Activated CD8-positive, alpha-beta T cell treated with anti-CD3 and anti-CD28 coated beads, Interleukin-2, amount 10 ng/mL, durations not matched to agents 7 days and 5 days (primary cell): ENCODE measurements at regions not wholly inside any gene's neighbourhood (a gene's known extent, or its start where the extent isn't known, plus 50 kb on each side); places are given as distances from the start of the nearest gene placed in this dataset.
"Not testable (repeated sequence)": the region's sequence is repeated elsewhere in the genome, so short reads cannot be mapped to it uniquely, and the experiment has no call there.

ENCODE experiments used
- ATAC-seq: fragments of 150-1000 bp; cut with Tn5 transposase; one replicate; pipeline ENCODE4 v1.10.0; 2021; ENCODE audit warnings: moderate library complexity
- CTCF ChIA-PET: fragments of 350-600 bp; sonication (Branson Sonifier 250); formaldehyde crosslinking; loops from one replicate; lab custom pipeline; 2021; ENCODE audit warnings: antibody characterized with exemption; lab: Charles Lee
- POLR2A ChIA-PET: fragments of 350-600 bp; sonication (Branson Sonifier 250); formaldehyde crosslinking; loops from one replicate; lab custom pipeline; 2021; ENCODE audit warnings: antibody characterized with exemption; lab: Charles Lee
- DNase-seq: peaks from one replicate; pipeline ENCODE4 v3.0.0-alpha.2; 2020
- H3K27ac Mint-ChIP-seq: one replicate; pipeline ENCODE4 v1.8.0; 2021; ENCODE audit warnings: mild to moderate bottlenecking, mixed read lengths
- H3K27me3 Mint-ChIP-seq: one replicate; pipeline ENCODE4 v1.8.0; 2021; ENCODE audit warnings: low read depth, mixed read lengths
- H3K36me3 Mint-ChIP-seq: one replicate; pipeline ENCODE4 v1.8.0; 2021; ENCODE audit warnings: low read depth, mixed read lengths
- H3K4me1 Mint-ChIP-seq: one replicate; pipeline ENCODE4 v1.8.0; 2021; ENCODE audit warnings: low read depth, mixed read lengths
- H3K4me3 Mint-ChIP-seq: one replicate; pipeline ENCODE4 v1.8.0; 2021; ENCODE audit warnings: mild to moderate bottlenecking, mixed read lengths
- H3K9me3 Mint-ChIP-seq: one replicate; pipeline ENCODE4 v1.8.0; 2022; ENCODE audit warnings: mixed read lengths; ENCODE audit not compliant: insufficient read depth

GRCh38 chr1:182257369-182258063, 134.1 kb downstream of the GLUL start:
- ATAC-seq (no peak), DNase-seq (no peak)
- CTCF ChIA-PET: interaction anchor here (1.3 kb wide), 1 partner anchor 114 kb away, joined by 4 read pairs; no protein-coding TSS in a partner anchor
- H3K27me3 Mint-ChIP-seq: no peaks in the 10 kb centered on the region
- H3K4me1 Mint-ChIP-seq: peaks cover 27% of the 10 kb centered on the region
- no peaks in the 10 kb centered on the region for H3K9me3 Mint-ChIP-seq
- H3K36me3 Mint-ChIP-seq: peaks cover 5% of the 10 kb centered on the region
- peak overlapping the region; percentile 61 for H3K27ac Mint-ChIP-seq
- no peak overlapping the region for H3K4me3 Mint-ChIP-seq
- POLR2A ChIA-PET: no interaction called here

GRCh38 chr1:182256931-182257330, 134.7 kb downstream of the GLUL start:
- ChIA-PET CTCF (interaction anchor here (1.3 kb wide), 1 partner anchor 114 kb away, joined by 4 read pairs; no protein-coding TSS in a partner anchor), POLR2A (no interaction called here)
- no peak for ATAC-seq
- no peak overlapping the region for H3K27ac Mint-ChIP-seq
- peaks cover 22% of the 10 kb centered on the region for H3K4me1 Mint-ChIP-seq
- no peak for DNase-seq
- H3K36me3 Mint-ChIP-seq: peaks cover 5% of the 10 kb centered on the region
- H3K4me3 Mint-ChIP-seq: no peak overlapping the region
- H3K27me3 Mint-ChIP-seq: no peaks in the 10 kb centered on the region
- H3K9me3 Mint-ChIP-seq: no peaks in the 10 kb centered on the region

GRCh38 chr1:182255494-182255893, 136.1 kb downstream of the GLUL start:
- DNase-seq (no peak), ATAC-seq (no peak)
- Mint-ChIP-seq H3K36me3 (peaks cover 5% of the 10 kb centered on the region), H3K4me3 (no peak overlapping the region), H3K27ac (no peak overlapping the region), H3K27me3 (no peaks in the 10 kb centered on the region), H3K4me1 (peaks cover 15% of the 10 kb centered on the region), H3K9me3 (no peaks in the 10 kb centered on the region)
- ChIA-PET POLR2A (no interaction called here), CTCF (interaction anchor here (0.8 kb wide), 1 partner anchor 112 kb away, joined by 4 read pairs; no protein-coding TSS in a partner anchor)

- H3K4me1 Mint-ChIP-seq: peaks cover 7% of the 10 kb centered on the region
- ChIA-PET CTCF (no interaction called here), POLR2A (no interaction called here)
Observed at GRCh38 chr1:182253319-182253860, 138.2 kb downstream of the GLUL start.

GRCh38 chr1:182251561-182251960, 140.0 kb downstream of the GLUL start:
- POLR2A ChIA-PET: no interaction called here
- Mint-ChIP-seq H3K36me3 (no peaks in the 10 kb centered on the region), H3K27ac (no peak overlapping the region), H3K4me1 (peaks cover 7% of the 10 kb centered on the region), H3K9me3 (no peaks in the 10 kb centered on the region), H3K4me3 (no peak overlapping the region), H3K27me3 (no peaks in the 10 kb centered on the region)
- CTCF ChIA-PET: no interaction called here
- DNase-seq (no peak), ATAC-seq (no peak)

More at GRCh38 chr1:182253319-182253860, 138.2 kb downstream of the GLUL start:
- ATAC-seq (no peak), DNase-seq (no peak)
- no peaks in the 10 kb centered on the region for H3K27me3 Mint-ChIP-seq
- no peak overlapping the region for H3K4me3 Mint-ChIP-seq
- H3K27ac Mint-ChIP-seq: no peak overlapping the region
- no peaks in the 10 kb centered on the region for H3K36me3 Mint-ChIP-seq
- H3K9me3 Mint-ChIP-seq: no peaks in the 10 kb centered on the region

- POLR2A ChIA-PET: interaction anchor here (0.8 kb wide), 1 partner anchor 11 kb away, joined by 3 read pairs; no protein-coding TSS in a partner anchor
Observed at GRCh38 chr1:182249201-182249676, 142.4 kb downstream of the GLUL start.

GRCh38 chr1:182248721-182249120, 142.9 kb downstream of the GLUL start:
- DNase-seq: no peak
- ChIA-PET CTCF (interaction anchor here (1.0 to 5.3 kb wide), 4 partner anchors 105 to 168 kb away, joined by 4 to 29 read pairs (median 8); no protein-coding TSS in a partner anchor), POLR2A (interaction anchor here (0.7 to 0.8 kb wide), 2 partner anchors 11 to 106 kb away, joined by 3 read pairs; no protein-coding TSS in a partner anchor)
- no peak overlapping the region for H3K4me3 Mint-ChIP-seq
- H3K9me3 Mint-ChIP-seq: no peaks in the 10 kb centered on the region
- no peak for ATAC-seq
- no peaks in the 10 kb centered on the region for H3K36me3 Mint-ChIP-seq
- no peak overlapping the region for H3K27ac Mint-ChIP-seq
- peaks cover 7% of the 10 kb centered on the region for H3K4me1 Mint-ChIP-seq
- peaks cover 2% of the 10 kb centered on the region for H3K27me3 Mint-ChIP-seq

More at GRCh38 chr1:182249201-182249676, 142.4 kb downstream of the GLUL start:
- CTCF ChIA-PET: interaction anchor here (1.0 to 5.3 kb wide), 4 partner anchors 105 to 169 kb away, joined by 4 to 29 read pairs (median 8); no protein-coding TSS in a partner anchor
- no peaks in the 10 kb centered on the region for H3K36me3 Mint-ChIP-seq
- H3K4me3 Mint-ChIP-seq: no peak overlapping the region
- no peak overlapping the region for H3K27ac Mint-ChIP-seq
- peaks cover 7% of the 10 kb centered on the region for H3K4me1 Mint-ChIP-seq
- no peak for ATAC-seq
- H3K9me3 Mint-ChIP-seq: no peaks in the 10 kb centered on the region
- peaks cover 2% of the 10 kb centered on the region for H3K27me3 Mint-ChIP-seq
- no peak for DNase-seq

GRCh38 chr1:182247813-182248212, 143.8 kb downstream of the GLUL start:
- H3K4me3 Mint-ChIP-seq, DNase-seq, H3K9me3 Mint-ChIP-seq, H3K36me3 Mint-ChIP-seq, H3K27ac Mint-ChIP-seq, H3K4me1 Mint-ChIP-seq, H3K27me3 Mint-ChIP-seq, POLR2A ChIA-PET, ATAC-seq: not testable (repeated sequence)
- CTCF ChIA-PET: interaction anchor here (3.3 to 5.3 kb wide), 2 partner anchors 104 to 149 kb away, joined by 11 to 29 read pairs; no protein-coding TSS in a partner anchor

- no peak overlapping the region for H3K27ac Mint-ChIP-seq
- no peaks in the 10 kb centered on the region for H3K36me3 Mint-ChIP-seq
- H3K9me3 Mint-ChIP-seq: no peaks in the 10 kb centered on the region
- H3K4me3 Mint-ChIP-seq: no peak overlapping the region
- no peak for DNase-seq
- H3K4me1 Mint-ChIP-seq: peaks cover 7% of the 10 kb centered on the region
- ATAC-seq: no peak
- ChIA-PET CTCF (interaction anchor here (5.3 kb wide), 1 partner anchor 103 kb away, joined by 29 read pairs; no protein-coding TSS in a partner anchor), POLR2A (no interaction called here)
- peaks cover 5% of the 10 kb centered on the region for H3K27me3 Mint-ChIP-seq
Observed at GRCh38 chr1:182246783-182247182, 144.8 kb downstream of the GLUL start.

- ChIA-PET CTCF (interaction anchor here (5.3 kb wide), 1 partner anchor 101 kb away, joined by 29 read pairs; no protein-coding TSS in a partner anchor), POLR2A (no interaction called here)
- ATAC-seq (no peak), DNase-seq (no peak)
- Mint-ChIP-seq H3K27me3 (peaks cover 10% of the 10 kb centered on the region), H3K36me3 (no peaks in the 10 kb centered on the region), H3K27ac (no peak overlapping the region), H3K4me1 (peaks cover 7% of the 10 kb centered on the region), H3K9me3 (no peaks in the 10 kb centered on the region), H3K4me3 (no peak overlapping the region)
Observed at GRCh38 chr1:182245040-182245439, 146.6 kb downstream of the GLUL start.

GRCh38 chr1:182244451-182244850, 147.1 kb downstream of the GLUL start:
- no peak overlapping the region for H3K27ac Mint-ChIP-seq
- no peak for DNase-seq
- ChIA-PET CTCF (interaction anchor here (5.3 kb wide), 1 partner anchor 101 kb away, joined by 29 read pairs; no protein-coding TSS in a partner anchor), POLR2A (no interaction called here)
- peaks cover 10% of the 10 kb centered on the region for H3K27me3 Mint-ChIP-seq
- no peak for ATAC-seq
- no peak overlapping the region for H3K4me3 Mint-ChIP-seq
- peaks cover 7% of the 10 kb centered on the region for H3K4me1 Mint-ChIP-seq
- no peaks in the 10 kb centered on the region for H3K9me3 Mint-ChIP-seq
- no peaks in the 10 kb centered on the region for H3K36me3 Mint-ChIP-seq
